MV-4-11 (cell line): ENCODE measurements at regions not wholly inside any gene's neighbourhood (a gene's known extent, or its start where the extent isn't known, plus 50 kb on each side); places are given as distances from the start of the nearest gene placed in this dataset.

Source experiments
- DNase-seq: peaks from one replicate; lab custom pipeline; 2025; lab: John Stamatoyannopoulos, UW

DNA sequence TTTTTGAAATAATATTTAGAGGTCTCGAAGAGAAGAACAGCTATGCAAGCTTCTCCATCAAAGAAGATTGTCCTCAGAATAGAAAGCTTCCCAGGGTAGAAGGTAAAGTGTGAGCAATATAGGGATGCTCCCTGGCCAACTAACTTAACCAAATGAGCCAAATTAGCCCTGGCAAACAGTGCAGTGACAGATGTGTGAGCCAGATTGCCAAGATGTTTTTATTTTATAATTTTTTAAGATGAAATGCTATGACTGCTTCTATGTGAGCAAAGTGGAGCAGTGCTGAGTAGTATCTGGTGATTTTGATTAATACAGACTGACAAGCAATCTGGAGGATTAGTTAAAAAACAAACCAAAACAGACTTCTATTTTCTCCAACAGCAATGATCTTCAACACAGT lies 202.1 kb downstream of the NOVA1 start:
- DNase-seq = no peak

DNA sequence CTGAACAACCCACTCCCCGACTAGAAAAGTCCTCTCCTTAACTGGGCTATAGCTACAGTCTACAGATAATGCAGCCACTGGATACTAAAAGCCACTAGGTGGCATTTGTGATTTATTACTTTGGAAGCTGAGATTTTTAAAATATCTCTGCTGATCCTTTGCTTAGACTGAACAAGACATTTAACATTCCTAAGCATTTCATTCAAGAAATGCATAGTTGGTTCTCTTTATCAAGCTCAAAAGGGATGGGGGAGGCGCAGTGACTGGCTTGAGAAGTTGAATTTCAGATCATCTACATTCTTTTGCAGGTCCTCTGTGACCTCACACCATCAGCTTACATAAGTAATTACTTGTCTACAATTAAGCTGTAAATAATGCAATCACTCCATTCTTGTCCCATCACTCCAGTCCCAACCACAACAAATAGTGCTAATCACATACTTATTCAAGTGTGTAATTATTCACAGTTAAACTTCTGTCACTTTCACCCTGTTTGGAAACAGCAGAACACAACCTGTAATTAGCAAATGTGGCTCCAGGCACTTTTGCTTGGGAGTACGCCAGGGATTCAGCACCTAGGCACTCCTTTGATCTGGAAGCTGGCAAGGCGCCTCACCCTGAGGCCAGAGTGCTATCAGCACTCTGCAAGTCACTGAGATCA lies 203.6 kb downstream of the NOVA1 start:
- no peak for DNase-seq

- DNase-seq = no peak
Observed at GRCh38 chr14:26392498-26392897, 205.3 kb downstream of the NOVA1 start.

GRCh38 chr14:26389646-26390508 lies 208.0 kb downstream of the NOVA1 start:
- no peak for DNase-seq

DNA sequence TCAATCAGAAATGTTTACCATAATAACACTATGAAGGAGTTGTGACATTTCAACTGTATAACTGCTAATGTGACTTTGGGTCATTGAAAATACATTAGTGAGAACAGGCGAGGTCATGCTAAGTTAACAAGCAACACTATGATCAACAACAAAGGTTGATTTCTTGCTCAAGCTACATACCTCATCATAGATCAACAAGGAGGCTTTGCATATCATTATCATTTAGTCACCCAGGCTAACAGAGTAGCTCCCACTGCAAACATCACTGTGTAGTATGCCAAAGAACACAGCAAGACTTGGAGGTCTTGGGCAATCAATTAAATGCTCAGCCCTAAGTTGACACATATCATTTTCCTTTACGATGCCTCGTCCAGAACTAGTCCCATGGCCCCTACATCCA lies 212.5 kb downstream of the NOVA1 start:
- DNase-seq = no peak

DNA sequence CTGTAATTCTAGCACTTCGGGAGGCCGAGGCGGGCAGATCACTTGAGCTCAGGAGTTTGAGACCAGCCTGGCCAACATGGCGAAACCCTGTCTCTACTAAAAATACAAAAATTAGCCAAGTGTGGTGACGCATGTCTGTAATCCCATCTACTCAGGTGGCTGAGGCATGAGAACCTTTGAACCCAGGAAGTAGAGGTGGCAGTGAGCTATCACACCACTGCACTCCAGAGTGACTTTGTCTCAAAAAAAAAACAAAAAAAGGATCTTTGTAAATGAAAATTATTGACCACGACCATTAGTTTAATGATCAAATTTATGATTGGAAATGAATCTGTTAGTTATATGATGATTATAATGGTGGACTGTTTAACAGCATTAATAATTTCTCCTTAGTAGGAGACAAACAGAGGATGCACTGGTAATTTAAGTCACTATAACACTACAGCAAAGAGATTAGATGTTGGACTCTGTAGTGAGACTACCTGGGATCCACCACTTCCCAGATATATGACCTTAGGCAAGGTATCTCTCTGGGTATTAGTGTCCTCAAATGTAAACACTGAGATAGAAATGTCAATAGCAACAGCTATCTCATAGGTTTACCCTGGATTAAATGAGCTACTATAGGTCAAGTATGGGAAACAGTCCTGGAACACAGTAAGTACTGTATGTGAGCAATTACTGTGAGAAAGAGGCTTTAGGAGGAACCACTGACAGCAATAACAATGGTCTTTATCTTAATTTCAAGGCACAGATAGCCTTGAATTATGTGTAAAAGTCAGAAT lies 214.7 kb downstream of the NOVA1 start:
- DNase-seq = no peak

GRCh38 chr14:26381405-26381804 lies 216.4 kb downstream of the NOVA1 start:
- DNase-seq = no peak

DNA sequence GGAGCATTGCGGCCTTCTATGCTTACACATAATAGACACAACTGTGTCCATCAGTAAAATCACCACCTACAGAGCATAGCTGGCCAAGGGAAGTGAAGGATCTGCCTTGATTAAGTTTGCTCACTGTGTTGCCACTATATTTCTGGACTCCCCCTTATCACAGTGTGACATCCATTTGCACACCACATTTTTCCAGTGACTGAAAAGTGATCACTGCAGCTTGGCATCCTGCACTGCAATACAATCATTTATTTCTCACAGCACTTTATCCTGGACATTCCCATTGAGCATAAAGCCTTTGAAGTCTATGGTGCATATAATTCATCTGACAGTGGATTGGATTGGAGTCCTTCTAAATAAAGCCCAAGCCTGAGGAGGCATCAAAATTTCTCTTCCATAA lies 217.2 kb downstream of the NOVA1 start:
- no peak for DNase-seq

DNA sequence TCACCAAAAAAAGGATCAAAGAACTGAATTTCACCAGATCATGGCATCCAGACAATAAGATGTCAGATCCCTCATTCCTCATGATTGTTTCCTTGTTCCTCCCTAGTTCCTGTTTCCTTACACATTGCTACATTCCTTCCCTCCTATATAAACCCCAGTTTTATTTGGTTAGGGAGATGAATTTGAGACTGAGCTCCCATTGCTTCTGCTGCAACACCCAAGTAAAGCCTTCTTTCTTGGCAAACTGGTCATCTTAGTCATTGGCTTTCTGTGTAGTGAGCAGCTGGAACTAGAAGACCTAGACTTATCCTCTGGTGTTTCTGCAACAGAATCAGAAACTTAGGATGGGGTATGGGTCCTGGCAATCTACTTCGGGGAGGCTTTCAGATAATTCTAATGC lies 217.9 kb downstream of the NOVA1 start:
- no peak for DNase-seq

GRCh38 chr14:26377150-26377549 lies 220.7 kb downstream of the NOVA1 start:
- DNase-seq = no peak

- no peak for DNase-seq
Observed at GRCh38 chr14:26370115-26370514, 227.7 kb downstream of the NOVA1 start.

DNA sequence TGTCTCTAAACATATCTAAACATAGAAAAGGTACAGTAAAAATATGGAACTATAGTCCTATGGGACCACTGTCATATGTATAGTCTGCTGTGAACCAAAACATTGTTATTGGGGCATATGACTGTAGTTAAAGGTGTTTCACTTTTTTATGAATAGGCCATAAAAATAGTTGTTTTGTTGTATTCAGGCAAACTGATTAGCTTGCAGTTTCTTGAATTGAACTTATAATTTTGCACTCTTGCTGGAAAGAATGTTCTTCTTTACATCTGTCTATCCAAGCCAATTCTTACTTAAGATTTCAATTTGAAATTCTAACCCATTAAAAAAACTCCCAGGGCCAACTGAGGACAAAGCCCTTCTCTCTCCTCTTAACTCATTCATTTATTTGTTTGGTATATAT lies 234.1 kb downstream of the NOVA1 start:
- no peak for DNase-seq

DNA sequence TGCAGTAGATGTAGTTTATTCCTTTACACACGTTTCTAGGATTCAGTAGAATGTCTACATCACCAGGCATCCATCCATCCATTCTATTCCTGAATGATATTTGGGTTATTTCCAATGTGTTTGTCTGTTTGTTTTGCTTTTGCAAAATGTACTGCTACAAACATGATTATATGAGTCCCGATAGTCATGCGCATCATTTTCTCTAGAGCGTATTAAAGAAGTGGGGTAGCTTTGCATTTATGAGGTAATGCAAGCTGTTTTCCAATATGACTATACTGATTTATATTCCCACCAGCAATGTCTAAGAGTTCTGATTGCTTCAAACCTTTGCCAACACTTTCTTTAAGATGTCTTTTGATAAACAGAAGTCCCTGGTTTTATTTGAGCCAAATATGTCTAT lies 253.2 kb downstream of the NOVA1 start:
- DNase-seq = no peak

DNA sequence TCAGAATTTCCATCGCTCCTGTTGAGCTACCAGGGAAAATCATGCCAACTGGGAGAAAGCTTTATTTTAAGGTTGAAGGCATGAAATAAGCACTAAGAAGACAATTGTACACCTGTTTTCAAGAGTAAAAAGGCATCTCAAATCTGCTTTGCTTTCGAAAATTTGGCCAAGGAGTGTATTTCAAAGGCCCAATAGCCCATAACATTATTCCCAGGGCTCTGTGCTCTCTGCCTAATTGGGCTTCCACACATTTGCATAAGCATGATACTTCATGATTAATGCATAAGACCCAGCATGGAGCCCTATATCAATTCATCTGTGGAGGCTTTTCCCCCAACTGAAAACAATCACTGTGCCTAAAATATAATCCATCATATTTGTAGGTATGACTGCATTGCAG lies 258.5 kb downstream of the NOVA1 start:
- DNase-seq = no peak

- no peak for DNase-seq
Observed at GRCh38 chr14:26338231-26338630, 259.6 kb downstream of the NOVA1 start.

DNA sequence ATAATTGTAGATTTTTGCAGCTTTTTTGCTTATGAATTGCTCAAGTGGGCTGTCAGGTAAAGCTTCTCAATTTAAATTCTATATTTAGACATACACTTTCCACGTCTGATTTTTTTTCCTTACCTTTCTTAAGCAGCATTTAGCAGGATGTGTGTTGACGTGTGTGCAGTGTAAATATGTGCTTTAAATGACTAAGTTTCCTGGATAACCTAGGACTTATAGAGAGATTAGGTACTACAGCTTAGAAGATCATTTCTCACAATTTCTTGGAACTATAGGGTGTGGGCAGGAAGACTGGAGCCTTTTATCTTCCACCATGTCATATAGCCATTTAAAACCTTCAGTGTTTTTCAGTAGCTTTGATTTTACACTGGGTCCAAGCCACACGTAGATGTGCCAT lies 263.5 kb downstream of the NOVA1 start:
- DNase-seq = no peak

DNA sequence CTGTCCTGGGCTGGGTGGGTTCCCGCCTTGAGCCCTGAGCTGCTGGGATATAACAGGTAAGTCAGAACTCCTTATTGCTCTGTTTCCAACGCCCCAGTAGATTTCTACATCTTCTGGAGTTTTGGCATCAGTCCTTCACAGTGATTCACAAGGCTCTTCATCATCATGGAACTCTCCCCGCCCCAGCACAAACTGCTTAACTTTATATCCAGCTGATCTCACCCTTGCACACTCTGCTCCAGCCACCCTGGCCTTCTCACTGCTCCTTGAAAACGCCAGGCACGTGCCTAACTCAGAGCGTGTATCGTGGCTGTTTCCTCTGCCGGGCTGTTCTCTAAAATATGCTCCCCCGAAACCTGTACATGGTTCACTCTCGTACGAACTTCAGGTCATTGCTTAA lies 264.9 kb downstream of the NOVA1 start:
- no peak for DNase-seq

- no peak for DNase-seq
Observed at GRCh38 chr14:26330982-26331381, 266.9 kb downstream of the NOVA1 start.

DNA sequence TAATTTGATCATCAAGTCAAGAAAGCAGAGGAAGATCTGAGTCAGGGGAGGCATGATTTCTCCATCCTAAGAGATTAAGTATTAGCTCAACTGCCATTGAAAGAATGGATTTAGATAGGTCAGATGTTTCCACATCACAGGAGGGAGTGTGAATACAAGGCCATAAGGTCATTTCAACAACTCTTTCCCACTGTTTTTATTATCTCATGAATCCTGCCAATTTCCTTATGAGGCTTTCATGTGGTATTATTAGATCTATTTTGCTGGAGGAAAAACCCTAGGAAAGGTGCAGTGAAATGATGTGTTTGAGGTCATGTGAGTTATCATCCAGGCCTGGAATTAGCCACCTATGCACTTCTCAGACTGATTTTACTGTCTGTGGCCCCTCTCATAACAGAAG lies 269.0 kb downstream of the NOVA1 start:
- no peak for DNase-seq

- no peak for DNase-seq
Observed at GRCh38 chr14:26323869-26324268, 274.0 kb downstream of the NOVA1 start.

DNA sequence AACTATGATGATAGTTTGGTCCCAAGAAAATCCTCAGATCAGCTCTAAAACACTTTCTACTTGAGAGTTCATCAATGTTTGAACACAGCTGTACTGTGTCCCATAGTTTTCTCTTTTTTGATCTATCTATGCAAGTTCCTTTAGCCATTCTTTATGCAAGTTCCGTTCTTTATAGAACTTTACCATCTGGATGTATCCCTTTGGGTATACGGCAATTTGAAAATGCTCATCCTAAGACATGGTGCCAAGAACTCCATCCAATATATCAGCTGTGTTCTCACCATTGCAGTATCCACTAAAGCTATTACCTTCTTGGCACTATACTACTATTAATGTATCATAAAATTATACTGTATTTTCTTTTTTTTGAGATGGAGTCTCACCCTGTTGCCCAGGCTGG lies 276.9 kb downstream of the NOVA1 start:
- DNase-seq = no peak

- DNase-seq = no peak
Observed at GRCh38 chr14:26319139-26319864, 278.5 kb downstream of the NOVA1 start.
